HCEC 1CT (cell line): ENCODE measurements at regions not wholly inside any gene's neighbourhood (a gene's known extent, or its start where the extent isn't known, plus 50 kb on each side); places are given as distances from the start of the nearest gene placed in this dataset.

Source experiments
- DNase-seq: peaks from one replicate; pipeline ENCODE4 v3.0.0-alpha.2; 2017

- DNase-seq: no peak
These were observed 297.2 kb upstream of the ZNF32 start for GRCh38 chr10:43945908-43946307.

DNA sequence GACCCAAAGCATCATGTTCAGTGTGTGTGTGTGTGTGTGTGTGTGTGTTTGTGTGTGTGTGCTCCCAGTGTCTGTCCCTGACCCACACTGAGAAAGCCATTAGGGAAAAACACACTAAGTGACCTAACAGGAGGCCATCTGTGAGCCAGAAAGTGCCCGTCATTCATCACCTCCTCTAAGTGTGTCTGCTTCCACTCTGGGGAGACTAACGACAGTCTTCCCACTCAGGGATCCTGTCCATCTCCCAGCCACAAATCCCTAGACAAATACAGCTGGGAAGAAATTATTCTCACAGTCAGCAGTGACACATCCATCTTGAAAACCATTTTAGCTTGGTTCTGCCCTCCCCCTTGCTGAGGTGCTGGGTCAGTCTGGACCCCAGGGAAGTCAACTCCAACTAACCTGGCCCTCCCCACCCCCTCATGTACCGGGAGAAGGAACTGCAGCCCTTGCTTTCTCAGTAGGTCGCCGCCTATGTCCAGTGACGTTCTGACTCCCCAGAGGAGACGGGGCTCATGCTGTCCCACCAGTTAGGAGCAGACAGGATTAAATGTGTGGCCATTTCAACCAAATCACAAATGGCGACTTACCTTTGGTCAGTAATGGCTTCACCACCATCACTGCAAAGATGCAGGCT, 296.5 kb upstream of the ZNF32 start:
- DNase-seq: no peak

DNA sequence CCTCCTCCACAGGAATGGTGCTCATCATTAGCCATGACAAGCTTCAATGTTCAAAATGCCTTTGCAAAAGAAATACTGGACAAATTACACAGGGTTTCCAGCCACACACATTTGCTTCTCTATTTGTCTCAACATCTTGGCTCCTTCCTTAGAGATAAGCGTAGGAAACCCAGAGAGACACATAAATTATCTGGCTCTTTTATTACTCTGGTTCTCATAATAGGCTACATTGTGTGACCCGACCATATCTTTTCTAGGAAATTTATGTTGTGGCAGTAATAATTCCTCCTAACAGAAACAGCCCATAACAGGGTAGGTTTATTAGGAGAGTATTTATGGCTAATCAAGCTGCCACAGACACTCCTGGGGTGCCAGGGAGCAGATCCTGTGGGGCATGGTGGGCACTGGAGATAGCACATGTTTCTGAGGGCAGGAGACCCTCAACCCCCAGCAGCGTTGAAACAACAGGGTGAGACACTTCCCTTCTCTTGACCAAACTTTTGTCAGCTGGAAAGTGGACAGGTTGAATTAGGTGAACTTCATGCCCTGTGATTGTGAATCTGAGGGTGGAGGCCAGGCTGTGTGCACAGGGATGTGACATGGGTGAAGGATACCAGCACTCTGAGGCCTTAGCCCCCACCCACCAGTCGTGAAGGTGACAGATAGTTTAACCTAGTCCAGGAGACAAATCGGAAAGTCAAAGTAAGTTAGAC, 295.9 kb upstream of the ZNF32 start:
- DNase-seq: no peak

- no peak for DNase-seq
These were observed 295.2 kb upstream of the ZNF32 start for GRCh38 chr10:43943818-43944360.

GRCh38 chr10:43943119-43943817, 294.6 kb upstream of the ZNF32 start:
- DNase-seq: no peak

- DNase-seq: no peak
These were observed 293.6 kb upstream of the ZNF32 start for GRCh38 chr10:43942096-43942850.

DNA sequence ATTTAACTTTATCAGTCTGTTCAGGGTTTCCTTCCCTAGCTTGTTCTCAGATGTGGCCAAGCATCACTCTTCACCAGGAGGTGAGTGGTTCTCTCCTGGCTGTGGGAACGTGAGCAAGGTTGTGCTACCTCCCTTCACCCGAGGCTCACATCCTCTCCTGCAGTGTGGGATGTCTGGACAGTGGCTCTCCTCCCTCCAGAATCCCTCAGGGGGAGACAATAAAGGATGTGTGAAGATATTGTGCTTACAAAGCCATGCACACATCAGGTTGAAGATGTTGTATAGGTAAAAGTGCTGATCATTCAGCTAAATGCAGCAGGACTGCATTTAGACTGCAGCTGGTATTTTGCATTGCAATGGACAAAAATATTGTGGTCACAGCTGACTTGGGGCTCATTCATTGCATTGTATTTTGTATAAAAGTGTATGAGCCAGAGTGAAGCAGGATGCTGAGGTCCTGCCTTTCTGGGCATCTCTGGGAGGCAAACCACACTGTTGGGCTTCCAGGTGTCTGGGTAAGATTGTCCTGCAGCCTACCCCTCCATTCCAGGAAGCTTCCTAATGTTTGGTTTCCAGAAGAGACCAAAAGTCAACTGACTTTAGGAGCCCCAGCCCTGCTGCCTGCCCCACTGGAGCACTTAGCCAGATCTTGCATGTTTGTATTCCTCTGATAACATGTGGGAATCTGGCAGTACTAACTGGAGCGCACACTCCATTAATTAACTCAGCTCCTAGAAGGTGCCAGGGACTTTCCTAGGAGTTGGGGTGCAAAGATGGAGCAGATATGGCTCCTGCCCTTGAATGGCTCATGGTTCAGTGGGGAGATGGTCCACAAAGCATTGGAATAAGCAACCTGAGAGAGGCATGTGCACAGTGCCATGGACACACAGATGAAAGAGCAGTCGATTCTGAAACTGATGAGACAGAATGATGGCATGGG, 292.5 kb upstream of the ZNF32 start:
- DNase-seq: no peak

DNA sequence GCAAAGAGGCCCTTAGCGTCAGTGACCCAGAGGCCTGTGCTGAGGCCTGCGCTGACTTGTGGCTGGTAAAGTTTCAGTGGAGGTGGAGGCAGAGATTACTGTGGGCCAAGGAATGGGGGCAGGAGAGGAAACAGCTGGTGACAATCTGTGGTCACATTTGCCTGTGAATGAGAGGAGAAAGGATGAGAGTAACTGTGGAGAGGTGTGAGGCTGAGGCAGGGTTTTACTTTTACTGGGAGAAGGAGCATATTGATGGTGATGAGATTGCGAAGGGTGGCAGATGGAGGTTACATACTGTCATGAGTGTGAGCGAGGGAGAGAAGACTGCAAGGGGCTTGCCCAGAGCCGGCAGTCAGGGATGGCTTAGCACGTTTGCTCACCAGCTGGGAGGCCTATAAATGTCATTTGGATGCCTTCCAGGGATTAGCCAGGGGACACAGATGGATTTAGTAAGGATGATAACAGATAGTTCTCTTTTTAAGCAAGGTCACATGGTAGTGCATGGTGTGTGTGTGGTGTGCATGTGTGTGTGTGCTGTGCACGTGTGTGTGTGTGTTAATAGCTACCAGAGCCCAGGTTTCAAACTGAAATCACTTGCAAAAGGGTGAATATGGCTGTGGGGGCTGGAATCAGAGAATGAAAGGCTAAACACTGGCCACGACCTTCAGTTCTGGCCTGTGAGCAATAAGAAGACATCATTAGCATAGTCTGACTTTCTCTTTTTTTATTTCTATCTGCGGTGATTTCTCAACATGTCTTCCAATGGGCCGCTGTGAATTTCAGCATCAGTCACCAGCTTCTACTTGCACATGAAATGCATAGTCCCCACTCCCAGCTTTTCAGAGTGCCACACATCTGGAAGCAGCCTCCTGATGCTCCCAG, 291.5 kb upstream of the ZNF32 start:
- peak; percentile 37 for DNase-seq

DNA sequence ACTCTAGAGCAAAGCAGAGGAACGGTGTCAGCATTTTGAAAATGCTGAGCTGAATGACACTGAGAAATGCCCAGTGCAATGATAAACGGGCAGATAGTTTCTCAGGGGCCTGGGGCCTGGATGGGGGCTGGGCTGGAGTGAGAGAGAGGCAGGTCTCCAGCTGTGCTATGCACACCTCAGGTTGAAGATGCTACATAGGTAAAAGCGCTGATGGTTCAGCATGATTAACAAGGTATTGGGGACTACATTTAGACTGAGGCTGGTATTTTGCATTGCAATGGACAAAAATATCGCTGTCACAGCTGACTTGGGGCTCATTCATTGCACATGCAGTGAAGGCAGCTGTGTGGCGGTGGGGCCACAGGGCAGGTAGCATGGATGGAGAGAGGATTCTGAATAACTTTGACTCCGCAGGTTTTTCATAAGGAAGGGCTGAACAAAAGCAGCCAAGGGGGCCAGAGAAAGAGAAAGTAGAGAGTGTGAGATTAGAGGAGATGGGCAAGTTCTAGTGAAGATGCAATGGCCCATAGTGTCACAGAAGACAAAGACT, 290.8 kb upstream of the ZNF32 start:
- no peak for DNase-seq

- DNase-seq: no peak
These were observed 290.1 kb upstream of the ZNF32 start for GRCh38 chr10:43938810-43939209.

DNA sequence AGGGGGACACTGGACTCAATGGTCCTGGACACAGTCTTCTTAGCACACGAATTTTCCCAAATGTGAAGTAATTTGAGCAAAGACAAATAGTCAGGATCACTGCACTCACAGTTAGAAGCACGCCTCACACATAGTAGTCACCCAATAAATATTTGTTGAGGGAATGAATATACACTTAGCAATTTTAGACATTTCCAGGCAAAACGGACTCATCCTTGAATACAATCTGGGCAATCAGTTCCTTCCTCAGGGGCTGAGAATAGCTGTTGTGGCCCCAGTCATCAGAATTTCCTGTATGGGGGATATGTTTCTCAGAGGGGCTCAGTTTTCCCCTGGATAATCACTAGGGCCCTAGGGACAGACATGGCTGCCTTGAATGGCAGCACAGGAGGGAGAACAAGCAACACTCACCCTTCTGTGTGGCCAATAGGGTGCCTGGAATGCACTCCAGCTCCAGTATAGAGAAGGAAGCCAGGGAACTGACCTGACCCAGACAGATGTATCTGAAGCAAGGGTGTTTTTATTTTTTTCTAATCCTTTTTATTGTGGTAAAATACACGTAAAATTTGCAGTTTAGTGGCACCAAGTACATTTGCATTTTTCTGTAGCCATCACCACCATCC, 282.7 kb upstream of the ZNF32 start:
- peak; percentile 93 for DNase-seq

- DNase-seq: no peak
These were observed 282.1 kb upstream of the ZNF32 start for GRCh38 chr10:43930777-43931176.

GRCh38 chr10:43930243-43930642, 281.6 kb upstream of the ZNF32 start:
- DNase-seq: no peak

DNA sequence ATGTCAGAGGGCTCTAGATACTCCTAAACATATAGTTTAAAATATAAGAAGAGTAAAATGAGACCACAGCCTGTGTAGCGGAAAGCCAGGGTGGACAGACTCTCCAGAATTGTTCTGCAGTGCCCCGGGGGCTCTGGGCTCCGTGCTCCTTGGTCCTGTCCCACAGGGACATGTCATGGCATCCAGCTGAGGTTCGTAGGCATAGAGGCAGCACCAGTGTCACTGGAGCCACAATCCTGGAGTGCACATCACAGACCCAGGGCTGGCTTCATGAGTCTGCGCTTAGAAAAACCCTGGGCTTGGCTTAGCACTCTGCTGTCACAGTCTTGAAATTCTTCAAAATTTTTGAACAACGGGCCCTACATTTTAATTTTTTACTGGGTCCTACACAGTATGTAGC, 280.4 kb upstream of the ZNF32 start:
- DNase-seq: no peak

DNA sequence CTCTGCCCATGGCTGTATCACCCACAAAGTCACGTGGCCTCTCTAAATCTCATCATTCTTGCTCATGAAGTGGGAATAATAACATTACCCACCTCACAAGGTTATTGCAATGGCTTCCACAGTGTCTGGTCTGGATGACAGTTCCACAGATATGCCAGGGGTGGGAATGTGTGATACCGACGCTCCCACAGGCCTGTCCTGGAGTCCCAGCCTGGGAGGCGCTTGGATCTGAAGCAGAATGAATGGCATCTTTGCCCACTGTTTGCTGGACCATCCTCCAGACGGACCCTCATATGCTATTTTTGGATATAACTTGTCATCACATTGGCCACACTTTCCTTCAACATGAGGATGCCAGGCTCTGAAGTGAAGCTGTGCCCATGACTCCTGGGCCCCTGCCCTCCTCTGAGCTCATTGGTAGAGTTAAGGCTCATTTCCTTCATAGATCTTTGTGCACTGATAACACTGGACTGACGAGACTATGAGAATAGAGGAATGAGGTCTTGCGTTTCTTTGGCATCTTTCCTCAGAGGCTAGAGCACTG, 279.8 kb upstream of the ZNF32 start:
- DNase-seq: no peak

DNA sequence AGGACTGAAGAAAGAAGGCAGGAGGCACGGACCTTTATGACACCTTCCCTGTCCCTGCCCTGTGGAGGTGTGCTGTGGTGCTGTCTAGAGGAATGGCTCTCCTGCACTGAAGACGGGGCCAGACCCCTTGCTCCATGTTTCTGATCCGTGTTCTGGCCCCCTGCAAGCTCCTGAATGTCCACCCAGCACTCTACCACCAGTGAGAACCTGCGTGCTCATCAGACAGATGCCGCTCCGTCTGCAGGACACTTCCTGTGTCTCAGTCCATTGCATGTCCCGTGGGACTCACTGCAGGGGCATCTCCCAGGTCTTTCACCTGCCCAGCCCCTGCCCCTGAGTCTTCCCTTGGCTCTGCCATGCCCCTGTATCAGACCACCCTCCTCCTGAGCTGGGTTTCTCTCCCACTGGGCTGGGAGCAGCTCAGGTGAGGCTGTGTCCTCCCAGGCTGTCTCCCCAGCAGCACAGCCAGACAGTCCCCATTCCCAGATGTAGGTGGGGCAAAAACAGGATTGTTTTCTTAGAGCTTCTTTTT, 278.3 kb upstream of the ZNF32 start:
- DNase-seq: no peak

DNA sequence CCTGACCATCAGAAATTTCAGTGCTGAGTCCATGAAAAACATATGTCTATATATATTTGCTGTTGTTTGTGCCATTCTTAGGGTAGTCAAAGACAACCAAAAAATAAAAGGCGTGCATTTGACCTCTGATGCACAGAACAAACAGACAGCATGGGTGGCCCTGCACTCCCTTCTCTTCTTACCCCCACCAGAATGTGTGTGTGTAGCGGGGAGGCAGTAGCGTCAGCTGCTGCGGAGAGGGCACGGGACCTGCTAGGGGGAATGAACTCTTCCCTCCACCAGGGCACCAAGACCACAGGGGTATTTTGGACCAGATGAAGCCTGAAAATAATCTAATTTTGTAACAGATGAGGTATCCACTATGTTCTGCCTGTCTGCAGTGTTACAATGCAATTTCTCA, 277.7 kb upstream of the ZNF32 start:
- no peak for DNase-seq

DNA sequence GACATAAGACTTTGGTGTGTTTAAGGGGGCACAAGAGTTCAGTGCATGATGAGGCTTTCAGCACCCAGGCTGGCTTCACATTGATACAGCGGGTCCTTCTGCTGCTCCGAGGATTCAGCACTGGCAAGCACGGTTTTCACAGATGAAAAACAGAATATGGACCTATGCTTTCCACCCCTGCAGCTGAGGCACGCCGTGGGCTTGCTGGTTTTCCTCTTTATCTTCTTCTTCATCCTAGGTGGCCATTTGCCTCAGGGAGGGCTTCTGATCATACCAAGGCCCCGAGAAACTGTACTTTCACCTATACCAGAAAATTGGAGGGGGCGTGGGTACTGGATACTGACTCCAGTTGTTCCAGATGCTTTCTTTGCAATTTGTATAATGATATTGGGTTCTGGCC, 277.1 kb upstream of the ZNF32 start:
- no peak for DNase-seq

DNA sequence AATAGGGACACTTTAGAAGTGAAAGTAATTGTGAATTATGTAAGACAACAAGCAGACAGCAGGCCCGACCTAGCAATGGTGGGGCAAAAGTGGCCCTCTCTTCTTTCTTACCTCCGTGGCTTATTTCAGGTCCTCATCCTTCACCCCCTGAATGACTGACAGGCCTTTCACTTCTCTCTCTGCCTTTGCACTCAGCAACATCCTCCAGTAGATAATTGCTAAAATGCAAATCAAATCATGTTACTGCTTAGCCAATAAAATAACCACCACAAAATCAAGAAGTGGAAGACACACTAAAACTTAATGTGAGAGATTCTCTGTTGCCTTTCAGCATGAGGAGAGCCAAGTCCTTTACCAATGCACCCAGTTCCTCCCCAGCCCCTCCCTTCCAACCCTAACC, 274.6 kb upstream of the ZNF32 start:
- DNase-seq: no peak
